VCaP (cell line): ENCODE measurements at regions not wholly inside any gene's neighbourhood (a gene's known extent, or its start where the extent isn't known, plus 50 kb on each side); places are given as distances from the start of the nearest gene placed in this dataset.

Experiments
- H3K27ac ChIP-seq: fragments of 450-650 bp; 2 replicates; pipeline ENCODE4 v1.5.1; 2017
- TF ChIP-seq, protein P1 (sequence below): fragments of 450-650 bp; conservative IDR thresholded peaks from 2 replicates; pipeline ENCODE4 v1.5.1; 2017; ENCODE audit warnings: mild to moderate bottlenecking, moderate library complexity

DNA sequence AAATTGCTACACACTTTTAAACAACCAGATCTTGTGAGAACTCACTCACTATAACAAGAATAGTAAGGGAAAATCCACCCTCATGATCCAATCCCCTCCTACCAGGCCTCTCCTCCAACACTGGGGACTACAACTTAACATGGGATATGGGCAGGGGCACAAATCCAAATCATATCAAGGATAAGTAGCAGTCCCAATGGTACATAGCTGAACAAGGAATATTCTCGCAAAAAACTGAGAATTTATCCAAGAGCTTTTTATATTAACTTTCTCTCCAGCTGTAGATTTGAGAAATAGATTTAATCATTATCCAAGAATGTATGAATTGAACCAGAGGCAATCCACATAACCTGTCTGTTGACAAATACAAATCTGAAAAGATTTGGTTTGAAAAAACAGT lies 185.2 kb downstream of the TMTC3 start:
- TF ChIP-seq, protein P1, sequence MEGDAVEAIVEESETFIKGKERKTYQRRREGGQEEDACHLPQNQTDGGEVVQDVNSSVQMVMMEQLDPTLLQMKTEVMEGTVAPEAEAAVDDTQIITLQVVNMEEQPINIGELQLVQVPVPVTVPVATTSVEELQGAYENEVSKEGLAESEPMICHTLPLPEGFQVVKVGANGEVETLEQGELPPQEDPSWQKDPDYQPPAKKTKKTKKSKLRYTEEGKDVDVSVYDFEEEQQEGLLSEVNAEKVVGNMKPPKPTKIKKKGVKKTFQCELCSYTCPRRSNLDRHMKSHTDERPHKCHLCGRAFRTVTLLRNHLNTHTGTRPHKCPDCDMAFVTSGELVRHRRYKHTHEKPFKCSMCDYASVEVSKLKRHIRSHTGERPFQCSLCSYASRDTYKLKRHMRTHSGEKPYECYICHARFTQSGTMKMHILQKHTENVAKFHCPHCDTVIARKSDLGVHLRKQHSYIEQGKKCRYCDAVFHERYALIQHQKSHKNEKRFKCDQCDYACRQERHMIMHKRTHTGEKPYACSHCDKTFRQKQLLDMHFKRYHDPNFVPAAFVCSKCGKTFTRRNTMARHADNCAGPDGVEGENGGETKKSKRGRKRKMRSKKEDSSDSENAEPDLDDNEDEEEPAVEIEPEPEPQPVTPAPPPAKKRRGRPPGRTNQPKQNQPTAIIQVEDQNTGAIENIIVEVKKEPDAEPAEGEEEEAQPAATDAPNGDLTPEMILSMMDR: no peak
- H3K27ac ChIP-seq: peak overlapping the region; percentile 14; the same call in 1 of the 2 replicates

DNA sequence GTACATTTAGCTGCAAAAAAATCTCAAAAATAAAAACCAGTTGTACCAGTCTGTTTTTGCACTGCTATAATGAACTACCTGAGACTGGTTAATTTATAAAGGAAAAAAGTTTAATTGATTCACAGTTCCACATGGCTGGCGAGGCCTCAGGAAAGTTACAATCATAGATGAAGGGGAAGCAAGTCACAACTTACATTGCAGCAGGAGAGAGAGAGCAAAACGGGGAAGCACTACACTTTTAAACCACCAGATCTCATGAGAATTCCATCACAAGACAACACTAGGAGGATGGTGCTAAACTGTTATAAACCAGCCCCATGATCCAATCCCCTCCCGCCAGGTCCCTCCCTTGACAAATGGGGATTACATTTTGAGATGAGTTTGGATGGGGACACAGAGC lies 186.0 kb downstream of the TMTC3 start:
- TF ChIP-seq, protein P1: no peak
- H3K27ac ChIP-seq: peak overlapping the region; percentile 14; the same call in 1 of the 2 replicates

DNA sequence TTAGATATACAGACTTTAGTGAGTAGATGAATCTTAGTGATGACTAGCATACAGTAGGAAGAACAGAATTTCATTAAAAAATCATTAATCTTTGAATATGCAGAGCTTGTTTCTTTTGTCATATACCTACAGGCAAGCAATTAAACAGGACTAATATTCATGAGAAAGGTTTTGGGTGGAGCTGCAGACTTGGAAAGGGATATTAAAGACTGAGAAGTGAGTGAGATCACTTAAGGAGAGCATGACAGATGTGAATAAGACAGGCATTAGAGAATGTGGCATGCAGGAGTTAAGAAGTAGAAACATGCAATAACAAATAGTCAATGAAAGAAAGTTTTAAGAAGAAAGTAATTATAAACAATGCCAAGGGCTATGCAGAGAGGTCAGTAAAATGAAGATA lies 187.7 kb downstream of the TMTC3 start:
- no peak overlapping the region for H3K27ac ChIP-seq
- TF ChIP-seq, protein P1: no peak

DNA sequence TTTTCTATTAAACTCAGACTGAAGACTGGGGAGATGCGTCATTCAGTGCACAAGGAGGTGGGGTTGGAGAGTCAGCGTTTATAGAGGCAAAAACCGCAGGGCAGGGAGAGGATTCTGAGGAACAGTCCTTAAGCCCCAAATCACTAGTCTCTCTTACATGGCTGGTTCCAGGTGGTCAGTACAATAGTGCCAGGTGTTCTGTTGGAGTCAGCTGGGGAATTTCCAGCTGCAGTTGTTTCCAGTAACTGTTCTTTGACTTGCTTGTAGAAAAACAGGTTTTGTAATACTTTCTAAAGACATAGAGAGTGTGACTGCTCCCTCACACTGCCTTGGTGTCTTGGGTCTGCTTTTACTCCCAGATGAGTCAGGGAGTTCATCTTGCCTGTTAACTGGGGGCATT lies 192.2 kb downstream of the TMTC3 start:
- TF ChIP-seq, protein P1: no peak
- no peak overlapping the region for H3K27ac ChIP-seq

DNA sequence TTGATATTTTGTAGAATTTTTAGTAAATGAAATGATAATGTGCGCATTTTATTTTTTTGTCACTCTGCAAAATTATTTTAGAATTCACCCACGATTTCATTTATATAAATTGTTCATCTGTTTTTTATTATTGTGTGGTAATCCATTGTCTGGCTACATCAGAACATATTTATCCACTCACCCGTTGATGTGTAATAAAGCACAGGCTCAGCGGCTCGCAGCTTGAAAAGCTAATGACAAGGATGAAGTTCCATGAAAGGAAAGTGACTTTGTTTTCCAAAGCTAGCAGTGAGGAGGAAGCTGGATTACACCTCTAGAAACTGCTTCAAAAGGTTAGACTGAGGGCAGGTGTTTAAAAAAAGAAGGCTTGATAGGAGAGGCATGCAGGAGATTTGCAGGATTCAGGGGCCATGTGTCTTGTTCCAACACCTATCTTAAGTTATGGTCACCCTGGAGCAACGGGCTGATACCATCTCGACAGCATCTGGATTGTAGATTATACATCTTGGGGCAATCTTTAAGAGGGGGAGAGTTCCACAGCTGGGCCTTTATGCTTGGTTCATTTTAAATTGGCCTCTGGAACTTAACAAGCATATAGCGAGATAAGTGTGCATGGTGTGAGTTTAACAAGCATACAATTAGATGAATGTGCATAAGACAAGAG lies 194.1 kb downstream of the TMTC3 start:
- H3K27ac ChIP-seq: no peak overlapping the region
- TF ChIP-seq, protein P1: no peak

DNA sequence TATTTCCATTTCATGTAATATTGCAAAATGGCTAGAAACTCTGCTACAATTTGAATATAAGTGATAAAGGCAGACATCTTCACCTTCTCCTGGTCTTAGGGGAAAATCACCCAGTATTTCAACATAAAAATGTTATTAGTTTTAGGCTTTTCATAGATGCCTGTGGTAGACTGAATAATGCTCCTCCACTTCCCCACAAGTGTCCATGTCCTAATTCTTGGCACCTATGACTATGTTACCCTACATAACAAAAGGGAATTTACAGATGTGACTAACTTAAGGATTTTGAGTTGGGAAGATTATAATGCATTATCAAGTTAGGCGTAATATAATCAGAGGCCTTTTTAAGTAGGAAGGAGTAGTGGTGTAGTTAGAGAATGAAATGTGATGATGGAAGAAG lies 196.4 kb downstream of the TMTC3 start:
- no peak overlapping the region for H3K27ac ChIP-seq
- TF ChIP-seq, protein P1: no peak

DNA sequence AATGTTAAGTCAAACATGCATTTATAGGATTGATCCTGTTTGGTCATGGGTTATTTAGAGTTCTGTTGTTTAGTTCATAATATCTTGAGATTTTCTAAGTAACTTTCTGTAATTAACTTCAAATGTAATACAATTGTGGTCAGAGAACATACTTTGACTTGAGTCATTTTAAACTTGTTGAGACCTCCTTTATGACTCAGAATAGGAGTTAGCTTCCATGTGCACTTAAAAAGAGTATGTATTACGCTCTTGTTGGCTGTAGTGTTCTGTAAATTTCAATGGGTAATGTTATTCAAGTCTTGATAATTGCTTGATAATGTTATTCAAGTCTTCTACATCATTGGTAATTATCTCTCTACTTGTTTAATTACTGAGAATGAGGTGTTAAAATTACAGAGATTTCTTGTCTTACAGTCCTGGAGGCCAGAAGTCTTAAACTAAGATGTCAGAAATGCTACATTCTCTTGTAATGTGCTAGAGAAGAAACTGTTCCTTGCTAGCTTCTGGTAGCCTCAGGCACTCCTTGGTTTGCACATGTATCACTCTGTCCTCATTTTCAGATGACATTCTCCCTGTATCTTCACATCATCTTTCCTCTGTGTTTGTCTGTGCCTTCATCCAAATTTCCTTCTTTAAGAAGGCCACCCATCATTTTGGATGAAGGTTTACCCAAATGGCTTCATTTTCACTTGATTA lies 197.3 kb downstream of the TMTC3 start:
- TF ChIP-seq, protein P1: no peak
- H3K27ac ChIP-seq: no peak overlapping the region
